Nucleus accumbens (tissue), 56 donors: ENCODE measurements at regions not wholly inside any gene's neighbourhood (a gene's known extent, or its start where the extent isn't known, plus 50 kb on each side); places are given as distances from the start of the nearest gene placed in this dataset.
"Not testable (repeated sequence)": the region's sequence is repeated elsewhere in the genome, so short reads cannot be mapped to it uniquely, and the experiment has no call there.

Experiments used
- DNase-seq, 56 donors: peaks; one replicate each; lab custom pipeline; 2025; lab: John Stamatoyannopoulos, UW

DNA sequence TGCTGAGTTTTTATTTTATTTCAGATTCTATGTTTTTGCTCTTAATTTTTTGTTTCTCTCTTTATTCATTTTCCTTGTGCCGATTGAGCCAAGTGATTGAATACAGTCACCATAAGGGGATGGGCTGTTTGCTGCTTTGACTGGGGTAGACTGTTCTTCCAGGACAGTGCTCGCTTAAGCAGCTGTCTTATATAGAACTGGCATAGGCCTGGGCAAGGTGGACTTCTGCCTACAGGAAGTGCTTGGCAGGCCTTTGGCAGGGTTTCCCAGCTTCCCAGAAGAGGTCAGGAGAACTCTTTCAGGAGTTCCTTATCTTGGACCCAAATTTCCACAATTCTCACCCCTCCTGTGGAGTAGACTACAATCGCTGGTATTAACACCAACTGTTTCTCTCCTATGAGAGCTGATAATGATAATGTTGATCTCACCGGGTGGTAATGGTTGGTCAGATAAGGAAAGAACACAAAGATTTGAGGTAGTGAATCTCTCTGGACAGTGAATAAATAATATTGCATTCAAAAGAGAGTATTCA lies 207.5 kb upstream of the ST6GAL2 start:
- no peak for DNase-seq

DNA sequence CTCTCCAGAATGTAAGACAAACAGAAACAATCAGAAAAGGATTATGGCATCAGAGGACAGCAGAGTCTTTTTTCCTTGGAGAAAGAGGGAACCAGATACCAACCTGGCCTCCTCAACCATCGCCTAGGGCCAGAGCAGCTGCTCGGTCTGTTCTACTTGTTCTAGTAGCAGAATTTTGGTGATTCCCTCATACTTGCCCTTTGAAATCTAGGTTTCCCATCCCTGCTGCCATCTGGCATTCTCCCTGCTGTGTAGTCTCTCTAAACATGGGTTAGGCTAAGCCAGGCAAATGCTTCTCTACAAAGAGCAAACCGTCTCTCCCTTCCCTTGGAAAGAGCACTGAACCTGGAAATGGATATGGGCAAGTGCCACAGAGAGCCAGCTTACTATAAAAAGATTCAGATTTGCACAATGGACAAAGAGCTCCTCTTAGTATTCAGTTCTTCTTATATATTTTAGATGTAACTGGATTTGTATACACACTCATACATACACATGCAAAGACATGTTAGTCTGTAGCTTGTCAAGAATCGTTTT lies 208.6 kb upstream of the ST6GAL2 start:
- no peak for DNase-seq

DNA sequence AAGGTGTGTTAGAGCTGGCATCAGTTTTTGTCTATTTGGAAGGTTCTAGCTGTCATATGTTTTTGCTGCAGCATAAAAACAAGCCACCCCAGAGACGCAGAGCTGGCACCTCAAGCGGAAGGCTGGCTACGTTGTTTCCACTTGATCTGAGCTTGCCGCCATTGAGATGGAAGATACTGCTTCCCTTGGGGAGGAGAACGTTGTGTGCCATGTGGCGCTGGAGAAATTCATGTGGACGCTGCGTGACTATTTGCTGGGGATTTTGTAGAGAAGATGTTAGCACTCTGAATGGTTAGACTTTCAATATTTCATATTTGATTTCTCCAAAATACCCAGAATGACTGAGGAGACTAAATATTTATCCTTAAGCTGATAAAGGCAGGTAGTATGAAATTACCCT lies 216.2 kb upstream of the ST6GAL2 start:
- DNase-seq = no peak

DNA sequence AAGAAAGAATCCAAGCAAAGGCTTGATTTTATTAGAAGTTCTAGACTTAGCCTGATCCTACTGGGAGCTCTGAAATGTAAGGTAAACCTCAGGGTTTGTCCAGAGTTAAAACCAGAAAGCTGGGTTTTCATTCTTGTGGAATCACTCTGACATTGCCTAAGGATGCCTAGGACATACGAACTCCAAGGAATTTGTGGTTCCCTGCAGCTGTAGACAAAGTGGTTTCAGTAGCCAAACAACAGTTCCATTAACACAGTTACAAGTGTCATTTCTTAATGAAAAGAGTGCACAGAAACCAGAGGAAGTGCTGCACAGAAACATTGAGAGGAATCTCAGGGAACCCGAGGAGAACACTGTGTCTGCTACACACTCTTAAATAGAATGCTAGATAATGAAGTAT lies 221.4 kb upstream of the ST6GAL2 start:
- no peak for DNase-seq

DNA sequence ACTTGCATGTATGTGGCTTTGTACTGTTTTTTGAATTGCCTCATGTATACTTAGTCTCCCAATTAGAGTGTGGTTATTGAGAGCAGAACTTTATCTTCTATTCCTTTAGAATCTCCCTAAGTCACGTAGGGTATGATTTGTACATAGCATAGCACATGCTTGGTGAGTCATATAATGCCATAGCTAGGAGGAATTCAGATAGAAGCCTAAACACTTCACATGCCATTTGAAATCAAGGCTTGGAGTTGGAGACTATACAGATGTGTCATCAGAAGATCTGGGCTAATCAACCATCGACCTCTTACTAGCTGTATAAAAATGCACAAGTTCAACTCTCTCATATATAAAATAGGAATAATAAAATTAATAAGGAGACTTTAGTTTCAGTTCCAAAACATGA lies 222.6 kb upstream of the ST6GAL2 start:
- DNase-seq = no peak

DNA sequence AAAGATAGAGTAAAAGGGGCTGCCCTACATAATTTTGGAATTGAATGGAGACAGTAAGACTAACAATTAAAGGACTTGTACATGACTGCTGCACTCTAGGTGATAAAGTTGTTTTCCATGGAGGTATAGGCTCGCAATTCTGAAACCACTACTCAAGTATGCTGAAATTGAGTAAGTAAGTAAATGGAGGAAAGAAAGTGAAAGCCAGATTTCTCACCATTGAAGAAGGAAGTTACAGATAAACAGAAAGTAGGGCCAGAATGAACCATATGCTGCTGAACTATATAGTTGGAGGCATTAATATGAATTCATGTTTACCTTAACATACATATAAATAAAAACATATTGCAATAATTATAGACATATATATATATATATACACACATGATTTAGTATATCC lies 225.7 kb upstream of the ST6GAL2 start:
- no peak for DNase-seq

DNA sequence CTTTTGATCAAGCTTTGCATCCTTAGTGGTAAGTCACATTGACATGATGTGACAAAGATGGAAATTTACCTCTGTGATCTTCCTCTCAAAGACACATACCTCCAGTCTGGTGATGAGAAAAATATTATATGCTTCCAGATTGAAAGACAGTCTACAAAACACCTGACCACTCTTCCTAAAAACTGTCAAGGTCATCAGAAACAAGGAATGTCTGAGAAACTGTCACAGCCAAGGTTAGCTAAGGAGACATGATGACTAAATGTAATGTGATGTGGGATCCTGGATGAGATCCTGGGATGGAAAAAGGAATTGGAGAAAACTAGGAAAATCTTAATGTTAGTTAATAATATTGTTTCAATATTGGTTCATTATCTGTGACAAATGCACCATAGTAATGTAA lies 226.6 kb upstream of the ST6GAL2 start:
- DNase-seq = no peak

DNA sequence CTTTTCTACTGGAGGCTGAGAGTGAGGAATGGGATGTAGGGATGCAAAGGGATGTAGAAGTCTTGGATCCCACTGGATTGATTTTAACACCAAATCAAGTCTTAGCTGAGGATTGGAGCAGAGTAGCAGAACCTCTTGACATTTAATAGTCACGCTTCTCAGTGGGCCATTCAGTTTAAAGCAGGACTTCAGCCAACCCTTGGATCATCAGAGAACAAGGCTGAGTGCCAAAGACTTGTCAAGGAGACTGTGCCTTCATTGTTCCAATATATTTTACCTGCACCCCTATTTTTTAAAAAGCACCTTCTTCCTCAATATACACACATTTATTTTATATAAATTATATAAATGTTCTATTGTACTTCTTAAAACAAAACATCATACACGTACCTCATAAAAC lies 242.4 kb upstream of the ST6GAL2 start:
- no peak for DNase-seq

DNA sequence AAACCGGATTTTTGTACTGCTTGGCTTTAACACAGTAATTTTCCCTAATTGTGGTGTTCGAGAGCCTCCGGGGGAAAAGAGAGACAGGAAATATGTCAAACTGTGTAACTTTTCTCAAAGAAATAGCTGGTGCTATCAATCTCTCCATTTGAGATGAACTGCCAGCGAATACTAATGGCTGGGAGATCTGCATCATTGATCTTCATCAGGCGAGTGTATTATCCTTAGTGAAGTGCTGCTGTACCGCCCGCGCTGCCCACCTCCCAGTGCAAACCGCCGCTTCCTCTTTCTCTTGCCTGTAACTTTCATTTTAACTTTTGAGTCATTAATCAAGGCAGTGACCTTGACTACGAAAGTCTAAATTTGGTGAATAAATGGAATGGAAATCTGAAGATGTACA lies 246.1 kb upstream of the ST6GAL2 start:
- DNase-seq = no peak

DNA sequence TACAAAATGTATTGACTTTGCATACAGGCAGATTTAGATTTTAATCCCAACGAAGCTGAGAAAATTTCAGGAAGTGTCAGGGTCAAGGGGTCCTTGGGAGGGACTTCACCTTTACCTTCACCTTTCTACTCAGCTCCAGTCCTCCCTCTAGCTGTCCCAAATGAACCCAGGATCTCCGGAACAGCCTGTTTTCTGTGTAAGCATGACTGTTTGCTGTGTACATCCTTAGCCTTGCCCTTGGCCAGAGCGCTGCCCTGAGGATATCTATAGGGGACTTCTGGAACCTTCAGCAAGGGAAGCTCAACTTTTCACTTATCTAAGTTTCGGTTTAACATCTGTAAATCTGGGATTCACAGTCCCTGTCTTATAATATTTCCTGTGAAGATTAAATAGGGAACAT lies 246.8 kb upstream of the ST6GAL2 start:
- DNase-seq = no peak

DNA sequence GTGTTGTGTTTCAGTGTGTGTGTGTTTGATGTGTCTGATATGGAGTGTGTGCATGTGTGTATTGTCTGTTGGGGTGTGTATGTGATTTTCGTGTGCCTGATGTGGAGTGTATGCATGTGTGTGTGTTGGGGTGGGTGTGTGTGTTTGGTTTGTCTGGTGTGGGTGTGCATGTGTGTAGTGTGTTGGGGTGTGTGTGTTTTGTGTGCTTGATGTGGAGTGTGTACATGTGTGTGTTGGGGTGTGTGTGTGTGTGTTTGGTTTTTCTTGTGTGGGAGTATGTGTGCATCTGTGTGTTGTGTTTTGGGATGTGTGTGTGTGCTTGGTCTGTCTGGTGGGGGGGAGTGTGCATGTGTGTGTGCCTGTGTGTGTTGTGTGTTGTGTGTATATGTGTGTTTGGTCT lies 247.4 kb upstream of the ST6GAL2 start:
- DNase-seq = no peak

DNA sequence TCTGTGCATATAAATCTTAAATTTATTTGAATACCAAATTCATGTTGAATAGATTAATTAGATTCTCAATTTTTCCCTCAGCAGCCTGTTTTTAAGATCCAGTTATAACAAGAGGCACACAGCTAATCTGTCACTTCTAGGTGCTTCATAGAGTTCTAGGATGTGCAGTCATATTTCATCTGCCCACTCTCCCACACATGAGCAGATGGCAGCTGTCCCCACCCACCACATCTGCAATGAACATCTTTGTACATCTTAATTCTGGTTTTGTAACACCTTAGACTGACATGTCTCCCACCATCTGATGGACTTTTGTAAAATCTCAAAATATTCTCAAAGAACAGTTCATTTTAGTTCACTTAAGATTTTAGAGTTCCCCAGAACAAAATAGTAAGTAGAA lies 250.8 kb upstream of the ST6GAL2 start:
- peak in 1 of 56 donors; percentile 1 for DNase-seq

DNA sequence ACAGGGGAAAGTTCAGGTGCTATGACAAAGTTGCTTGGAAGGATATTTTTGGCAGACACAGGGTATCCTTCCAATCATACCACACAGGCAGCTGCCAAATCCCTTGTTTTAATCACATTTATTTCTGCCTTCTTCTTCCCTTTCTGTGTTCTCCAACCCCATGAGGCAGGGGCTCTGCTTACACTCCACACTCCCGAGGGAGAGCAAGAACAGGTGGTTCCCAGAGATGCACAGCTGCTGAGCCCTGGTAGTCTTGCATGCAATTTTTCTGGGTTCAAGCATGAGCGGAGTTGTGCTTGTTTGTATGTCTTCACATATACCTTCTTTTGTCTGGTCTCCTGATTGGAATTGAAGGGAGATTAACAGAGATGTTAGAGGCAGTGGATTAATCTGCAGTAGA lies 251.7 kb upstream of the ST6GAL2 start:
- DNase-seq = no peak

DNA sequence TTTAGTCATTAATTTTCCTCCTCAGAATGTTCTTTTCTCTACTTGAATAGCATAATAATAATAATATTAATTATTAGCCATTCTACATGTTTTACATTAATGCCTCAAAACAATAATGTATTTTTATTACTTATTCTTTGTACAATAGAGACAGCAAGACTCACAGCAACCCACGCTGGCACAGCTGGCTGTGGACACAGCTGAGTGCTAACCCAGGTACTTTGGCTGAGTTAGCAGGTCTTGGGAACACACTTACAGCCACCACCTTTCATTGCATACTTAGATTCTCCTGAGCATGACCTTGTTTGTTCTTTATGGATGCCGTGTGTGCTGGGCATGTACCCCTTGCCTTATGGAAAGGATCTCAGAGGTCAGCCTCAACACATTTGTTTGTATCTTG lies 260.2 kb upstream of the ST6GAL2 start:
- no peak for DNase-seq

DNA sequence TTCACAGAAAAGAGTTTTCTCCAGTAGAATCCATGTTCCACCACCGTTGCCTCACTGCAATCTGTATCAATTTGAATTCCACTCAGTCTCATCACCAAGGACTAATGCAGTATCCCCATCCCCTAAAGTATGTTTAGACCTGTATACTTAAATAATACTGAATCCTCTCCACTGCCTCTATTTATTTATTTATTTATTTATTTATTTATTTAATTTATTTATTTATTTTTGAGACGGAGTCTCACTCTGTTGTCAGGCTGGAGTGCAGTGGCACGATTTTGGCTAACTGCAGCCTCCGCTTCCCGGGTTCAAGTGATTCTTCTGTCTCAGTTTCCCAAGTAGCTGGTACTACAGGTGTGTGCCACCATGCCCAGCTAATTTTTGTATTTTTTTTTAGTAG lies 260.7 kb upstream of the ST6GAL2 start:
- not testable (repeated sequence) for DNase-seq

DNA sequence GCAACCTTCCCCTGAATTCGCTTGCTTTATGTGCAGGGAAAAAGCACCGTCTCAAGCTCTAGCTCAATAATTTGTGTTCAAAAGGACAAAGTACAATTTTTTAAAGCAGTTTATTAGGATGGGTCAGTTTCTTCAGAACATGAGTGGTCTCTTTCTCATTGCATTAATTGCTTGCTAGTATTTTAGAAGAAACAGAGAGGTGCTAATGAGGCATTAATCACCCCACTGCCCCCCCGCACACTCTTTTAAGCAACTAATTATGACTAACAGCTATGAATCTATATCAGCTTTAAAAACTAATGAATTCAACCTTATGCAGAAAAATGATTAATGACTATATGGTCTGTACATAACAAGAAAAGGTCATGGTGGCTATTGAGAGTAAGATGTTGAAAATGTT lies 262.1 kb upstream of the ST6GAL2 start:
- DNase-seq = no peak

DNA sequence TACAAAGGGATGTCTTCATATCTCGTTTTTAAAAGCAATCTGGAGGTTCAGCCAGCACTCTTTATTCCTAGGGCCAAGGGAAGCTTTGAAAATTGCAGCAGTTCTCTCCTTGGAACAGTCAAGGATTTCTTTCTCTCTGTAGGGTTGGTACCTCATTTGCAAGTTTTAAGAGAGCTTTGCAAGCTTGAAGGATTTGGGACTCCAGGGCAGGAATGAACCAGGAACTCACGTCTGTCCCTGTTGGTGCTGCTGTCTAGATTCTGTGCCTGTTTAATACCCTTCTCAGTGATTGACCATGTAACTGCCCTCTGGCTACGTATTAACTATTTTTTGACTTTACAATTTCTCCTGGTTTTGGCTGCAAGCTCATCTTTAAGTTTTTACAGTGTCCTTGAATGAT lies 262.5 kb upstream of the ST6GAL2 start:
- no peak for DNase-seq

DNA sequence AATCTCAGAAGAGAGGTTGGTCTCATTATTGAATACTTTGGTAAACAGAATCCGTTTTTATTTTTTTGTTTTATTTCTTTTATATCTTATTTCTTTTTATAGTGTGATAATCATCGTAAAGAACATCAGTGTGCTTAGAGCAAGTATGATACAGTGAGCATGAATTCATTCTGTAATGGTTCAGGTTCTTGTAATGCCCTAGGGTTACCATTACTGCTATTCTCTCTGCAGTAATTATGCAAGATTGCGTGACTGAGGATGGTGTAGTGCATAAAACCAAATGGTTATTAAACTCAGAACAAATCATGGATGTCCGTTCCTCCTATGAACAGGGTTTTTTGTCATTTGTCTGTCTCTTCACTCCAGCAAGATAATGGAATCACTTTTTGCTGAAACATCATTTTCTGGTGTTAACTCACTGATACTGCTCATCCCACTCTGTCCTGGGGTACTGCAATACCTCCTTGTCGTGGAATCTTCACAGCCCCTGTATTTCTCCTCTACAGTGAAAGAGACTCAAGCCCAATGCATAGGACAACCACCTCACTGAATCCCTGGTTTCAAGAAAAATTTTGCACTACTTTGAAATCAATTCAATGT lies 274.8 kb upstream of the ST6GAL2 start:
- DNase-seq = no peak

DNA sequence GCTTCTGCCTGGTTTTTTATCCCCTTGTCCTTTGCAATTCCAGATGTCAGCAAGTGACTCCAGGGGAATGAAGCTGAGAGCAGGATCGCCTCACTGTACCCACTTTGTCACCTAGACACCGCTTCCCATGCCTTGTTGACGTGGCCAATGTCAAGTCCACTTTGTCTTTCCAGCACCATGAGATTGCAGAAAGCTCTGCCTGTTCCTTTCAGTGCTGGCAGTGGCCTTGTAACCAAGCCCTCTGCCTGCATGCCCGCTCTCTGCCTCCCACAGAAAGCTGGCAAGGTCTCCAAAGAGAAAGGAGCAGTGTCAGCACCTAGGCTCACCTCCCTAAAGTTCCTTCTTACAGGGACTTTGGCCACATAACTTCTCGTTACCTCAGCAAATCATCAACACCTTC lies 282.2 kb upstream of the ST6GAL2 start:
- no peak for DNase-seq

DNA sequence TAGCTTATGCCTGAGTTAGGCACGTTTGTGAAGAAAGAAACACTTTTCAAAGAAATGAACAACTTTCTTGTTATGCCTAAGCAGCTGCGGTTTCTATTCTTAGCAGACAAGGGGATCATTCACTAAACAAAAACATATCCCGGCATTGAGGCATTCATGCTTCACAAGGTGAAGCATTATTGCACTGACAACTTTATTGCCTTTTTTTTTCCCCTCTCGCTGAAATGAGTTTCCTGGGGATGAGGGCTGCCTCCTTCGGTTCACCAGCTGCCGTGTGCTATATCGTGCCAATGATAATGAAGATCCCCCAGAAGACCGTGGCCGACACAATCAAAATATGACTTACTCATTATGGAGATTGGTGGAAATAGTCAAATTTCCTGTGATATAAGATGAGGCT lies 288.2 kb upstream of the ST6GAL2 start:
- no peak for DNase-seq

DNA sequence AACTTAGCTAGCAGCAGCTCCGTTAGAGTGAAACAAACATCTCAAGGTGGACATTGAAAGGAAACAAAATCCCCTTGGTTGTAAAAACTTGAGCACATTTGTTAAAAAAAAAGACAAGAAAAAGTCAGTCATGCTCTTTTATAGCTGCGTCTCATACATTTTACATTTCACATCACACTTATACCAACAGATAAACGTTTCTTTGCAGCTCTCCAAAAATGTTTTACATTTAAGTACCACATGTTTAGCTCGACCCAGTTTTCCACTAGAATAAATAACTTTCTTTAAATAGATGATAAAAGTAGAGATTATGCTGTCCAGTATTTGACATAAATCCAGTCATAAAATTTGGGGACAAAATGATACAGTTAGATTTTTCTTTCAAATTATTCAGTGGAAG lies 297.0 kb upstream of the ST6GAL2 start:
- DNase-seq = no peak

DNA sequence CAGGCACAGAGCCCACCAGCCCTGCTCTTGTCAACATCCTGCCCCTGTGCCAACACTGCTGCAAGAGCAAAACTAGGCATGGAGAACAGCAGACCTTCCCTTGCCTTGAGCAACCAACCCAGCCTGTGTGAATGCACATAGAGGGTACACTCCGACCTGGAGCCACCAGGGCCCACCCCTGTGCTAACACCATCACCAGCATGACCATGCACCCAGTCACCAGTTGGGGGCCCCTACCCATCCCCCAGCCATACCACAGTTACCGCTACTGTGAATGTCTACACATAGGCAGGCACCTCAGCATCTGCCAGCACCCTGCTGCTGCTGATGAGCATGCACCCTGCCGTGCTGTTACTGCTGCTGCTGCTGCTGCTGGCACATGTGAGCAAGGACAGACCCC lies 301.9 kb upstream of the ST6GAL2 start:
- no peak for DNase-seq

DNA sequence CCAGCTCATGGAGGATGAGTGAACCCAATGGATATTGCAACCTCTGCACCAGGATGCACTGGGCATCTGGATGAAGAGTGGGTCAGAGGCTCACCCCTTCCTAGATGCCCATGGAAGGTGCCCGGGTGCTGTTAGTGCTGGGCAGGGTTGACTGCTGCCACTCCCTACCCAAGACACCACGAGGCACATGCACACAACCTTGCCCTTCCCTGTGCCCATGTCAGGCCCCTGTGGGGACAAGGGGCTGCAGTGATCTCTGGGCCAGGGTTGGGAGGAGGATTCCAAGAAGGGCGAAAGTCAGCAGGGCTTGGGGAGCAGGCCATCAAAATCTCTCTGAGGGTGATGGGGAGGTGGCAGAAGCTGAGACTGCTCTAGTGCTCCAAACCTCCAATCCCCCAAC lies 309.7 kb upstream of the ST6GAL2 start:
- DNase-seq = no peak
